ENCODE measurements at regions not wholly inside any gene's neighbourhood (a gene's known extent, or its start where the extent isn't known, plus 50 kb on each side); places are given as distances from the start of the nearest gene placed in this dataset.
"Not testable (repeated sequence)": the region's sequence is repeated elsewhere in the genome, so short reads cannot be mapped to it uniquely, and the experiment has no call there.

- peak; percentile 36 for DNase-seq
Observed at GRCh38 chr18:76633588-76634269, 138.7 kb upstream of the ZNF516 start.

- no peak for DNase-seq
Observed at GRCh38 chr18:76627444-76627843, 132.4 kb upstream of the ZNF516 start.

GRCh38 chr18:76626991-76627390 is 131.9 kb upstream of the ZNF516 start:
- no peak for DNase-seq

- no peak for DNase-seq
Observed at GRCh38 chr18:76622651-76623050, 127.6 kb upstream of the ZNF516 start.

GRCh38 chr18:76621782-76622495 is 126.9 kb upstream of the ZNF516 start:
- peak; percentile 47 for DNase-seq

- DNase-seq: no peak
Observed at GRCh38 chr18:76621226-76621625, 126.2 kb upstream of the ZNF516 start.

GRCh38 chr18:76620321-76621170 is 125.5 kb upstream of the ZNF516 start:
- DNase-seq: peak; percentile 81

- no peak for DNase-seq
Observed at GRCh38 chr18:76619621-76620315, 124.7 kb upstream of the ZNF516 start.

- no peak for DNase-seq
Observed at GRCh38 chr18:76619261-76619620, 124.2 kb upstream of the ZNF516 start.

- DNase-seq: no peak
Observed at GRCh38 chr18:76618721-76619120, 123.7 kb upstream of the ZNF516 start.

GRCh38 chr18:76616373-76616772 is 121.3 kb upstream of the ZNF516 start:
- DNase-seq: no peak

GRCh38 chr18:76615065-76615733 is 120.2 kb upstream of the ZNF516 start:
- no peak for DNase-seq

GRCh38 chr18:76613755-76614120 is 118.7 kb upstream of the ZNF516 start:
- DNase-seq: no peak

- DNase-seq: no peak
Observed at GRCh38 chr18:76613053-76613754, 118.2 kb upstream of the ZNF516 start.

GRCh38 chr18:76611750-76612045 is 116.7 kb upstream of the ZNF516 start:
- DNase-seq: not testable (repeated sequence)

- DNase-seq: no peak
Observed at GRCh38 chr18:76610933-76611749, 116.1 kb upstream of the ZNF516 start.

- no peak for DNase-seq
Observed at GRCh38 chr18:76610012-76610411, 115.0 kb upstream of the ZNF516 start.

- DNase-seq: no peak
Observed at GRCh38 chr18:76605341-76605929, 110.4 kb upstream of the ZNF516 start.

- no peak for DNase-seq
Observed at GRCh38 chr18:76604935-76605240, 109.8 kb upstream of the ZNF516 start.

- no peak for DNase-seq
Observed at GRCh38 chr18:76604108-76604934, 109.3 kb upstream of the ZNF516 start.
